HCT116 (cell line): ENCODE measurements at regions not wholly inside any gene's neighbourhood (a gene's known extent, or its start where the extent isn't known, plus 50 kb on each side); places are given as distances from the start of the nearest gene placed in this dataset.

ENCODE experiments used
- ATAC-seq: fragments of 200-7000 bp; cut with Tn5 transposase; 2 replicates; pipeline ENCODE4 v1.9.1; 2020; ENCODE audit warnings: mild to moderate bottlenecking, moderate library complexity
- BruUV-seq: library from RNA; stranded (reverse); fragments of 400-500 nt; replicated peaks from 2 replicates; lab custom pipeline; 2021; lab: Mats Ljungman, UMichigan
- CTCF ChIA-PET: fragments of 300-600 bp; sonication (Branson Sonifier 250); formaldehyde crosslinking; loops from one replicate; lab custom pipeline; 2021; ENCODE audit warnings: antibody characterized with exemption; lab: Charles Lee
- POLR2A ChIA-PET: fragments of 300-600, 350-600 bp; sonication (Branson Sonifier 250); formaldehyde crosslinking; loops from one replicate; lab custom pipeline; 2021; ENCODE audit warnings: antibody characterized with exemption; lab: Charles Lee
- RAD21 ChIA-PET, 2 experiments: fragments of 300-600 bp; sonication (Branson Sonifier 250); formaldehyde crosslinking; loops; one replicate each; lab custom pipeline; 2023; ENCODE audit warnings: low total read pairs in 2 of 2; ENCODE audit not compliant: uncharacterized antibody in 2 of 2, unreplicated experiment in 2 of 2, low non-redundant PET in 1 of 2; lab: Charles Lee
- DNase-seq: peaks from one replicate; pipeline ENCODE4 v3.0.0-alpha.2; 2010; ENCODE audit warnings: low read depth, low spot score
- H2AFZ ChIP-seq: fragments of 200-600 bp; shearing (Covaris generic), sonication (generic); 2 replicates; pipeline ENCODE4 v1.6.1; 2017; ENCODE audit warnings: low read depth, mixed run types, mixed read lengths, antibody characterized with exemption, low read length; ENCODE audit not compliant: poor library complexity, severe bottlenecking
- H3K27ac ChIP-seq: 2 replicates; pipeline ENCODE4 v1.5.1; 2012; ENCODE audit warnings: low read depth, low read length
- H3K27me3 ChIP-seq: fragments of 200-600 bp; sonication (generic); 2 replicates; pipeline ENCODE4 v1.6.1; 2016; ENCODE audit warnings: mixed run types, low read length, mixed read lengths; ENCODE audit not compliant: insufficient read depth
- H3K36me3 ChIP-seq, 2 experiments: fragments of 200-500 bp in 1 of 2; fragments of 200-600 bp in 1 of 2; sonication (Bioruptor generic) in 1 of 2; sonication (generic) in 1 of 2; 2 replicates each; pipeline versions ENCODE4 v1.5.1 to v1.6.1; 2014 to 2016; ENCODE audit warnings: low read length in 2 of 2, inconsistent platforms in 1 of 2, mixed read lengths in 1 of 2, mixed run types in 1 of 2; ENCODE audit not compliant: insufficient read depth in 2 of 2, control insufficient read depth in 1 of 2
- H3K4me1 ChIP-seq, 2 experiments: fragments of 200-600 bp in 1 of 2; sonication (generic) in 1 of 2; 2 replicates each; pipeline versions ENCODE4 v1.5.1 to v1.6.1; 2012 to 2017; ENCODE audit warnings: low read length in 2 of 2, inconsistent platforms in 1 of 2, mild to moderate bottlenecking in 1 of 2, mixed read lengths in 1 of 2, mixed run types in 1 of 2, moderate library complexity in 1 of 2; ENCODE audit not compliant: insufficient read depth in 2 of 2, control insufficient read depth in 1 of 2
- H3K4me2 ChIP-seq: fragments of 200-600 bp; sonication (generic); 2 replicates; pipeline ENCODE4 v1.6.1; 2017; ENCODE audit warnings: mixed run types, low read length, mixed read lengths
- H3K4me3 ChIP-seq, 2 experiments: fragments of 200-600 bp in 1 of 2; sonication (generic) in 1 of 2; replicated peaks in 1 of 2; 2 replicates each; pipeline ENCODE4 v1.5.1; 2011 to 2016; ENCODE audit warnings: low read length in 2 of 2, control low read depth in 1 of 2, low read depth in 1 of 2, mild to moderate bottlenecking in 1 of 2, mixed read lengths in 1 of 2, mixed run types in 1 of 2
- H3K79me2 ChIP-seq: fragments of 200-600 bp; sonication (generic); 2 replicates; pipeline ENCODE4 v1.6.1; 2017; ENCODE audit warnings: mild to moderate bottlenecking, mixed run types, low read length, moderate library complexity, mixed read lengths; ENCODE audit not compliant: insufficient read depth
- H3K9ac ChIP-seq: fragments of 200-600 bp; sonication (generic); 2 replicates; pipeline ENCODE4 v1.6.1; 2016; ENCODE audit warnings: low read length, mixed read lengths
- H3K9me2 ChIP-seq: fragments of 200-600 bp; sonication (generic), shearing (Covaris generic); 2 replicates; pipeline ENCODE4 v1.6.1; 2017; ENCODE audit warnings: mixed run types, mild to moderate bottlenecking, moderate library complexity; ENCODE audit not compliant: insufficient read depth
- H3K9me3 ChIP-seq, 2 experiments: fragments of 200-500 bp in 1 of 2; fragments of 200-600 bp in 1 of 2; sonication (Bioruptor generic) in 1 of 2; sonication (generic) in 1 of 2; 2 replicates each; pipeline ENCODE4 v1.6.1; 2014 to 2017; ENCODE audit warnings: low read length in 2 of 2, mixed read lengths in 2 of 2, inconsistent platforms in 1 of 2, low read depth in 1 of 2, mild to moderate bottlenecking in 1 of 2, mixed run types in 1 of 2, moderate library complexity in 1 of 2; ENCODE audit not compliant: control insufficient read depth in 1 of 2, insufficient read depth in 1 of 2
- H4K20me1 ChIP-seq: fragments of 200-600 bp; sonication (generic), shearing (Covaris generic); 2 replicates; pipeline ENCODE4 v1.6.1; 2017; ENCODE audit warnings: mixed run types, mild to moderate bottlenecking, moderate library complexity; ENCODE audit not compliant: insufficient read depth
- CEBPB ChIP-seq: IDR thresholded peaks from 2 replicates; pipeline ENCODE4 v1.6.1; 2012; ENCODE audit warnings: low read depth
- EGR1 ChIP-seq: IDR thresholded peaks from 2 replicates; pipeline ENCODE4 v1.6.1; 2012; ENCODE audit warnings: low read depth
- ELF1 ChIP-seq: IDR thresholded peaks from 2 replicates; pipeline ENCODE4 v1.6.1; 2012; ENCODE audit warnings: low read depth, borderline replicate concordance
- EZH2 ChIP-seq: fragments of 200-600 bp; sonication (generic); IDR thresholded peaks from 2 replicates; pipeline ENCODE4 v1.6.1; 2017; ENCODE audit warnings: antibody characterized with exemption, mixed run types
- EZH2phosphoT487 ChIP-seq: fragments of 200-600 bp; IDR thresholded peaks from 2 replicates; pipeline ENCODE4 v1.6.1; 2018; ENCODE audit warnings: antibody characterized with exemption, borderline replicate concordance
- POLR2A ChIP-seq: IDR thresholded peaks from 2 replicates; pipeline ENCODE4 v1.7.0; 2011; ENCODE audit warnings: borderline replicate concordance; ENCODE audit not compliant: insufficient read depth, insufficient read length; ENCODE audit errors: extremely low read depth
- RAD21 ChIP-seq: IDR thresholded peaks from 2 replicates; pipeline ENCODE4 v1.6.1; 2012; ENCODE audit warnings: low read depth, mild to moderate bottlenecking
- SRF ChIP-seq: IDR thresholded peaks from 2 replicates; pipeline ENCODE4 v1.6.1; 2012; ENCODE audit warnings: low read depth
- ZFX ChIP-seq: fragments of 450-650 bp; IDR thresholded peaks from 2 replicates; pipeline ENCODE4 v1.6.1; 2017
- intact Hi-C: fragments of 100-400 bp; cut with micrococcal nuclease; formaldehyde crosslinking; loops from 2 replicates; pipeline ENCODE4 v1.10.0; 2022
- TF ChIP-seq, protein P1 (sequence below): IDR thresholded peaks from 2 replicates; pipeline ENCODE4 v1.6.1; 2012

- Histone ChIP-seq H3K9me3 (no peaks in the 10 kb centered on the region), H3K27ac (no peak overlapping the region), H3K4me3 (no peak overlapping the region), H3K79me2 (no peaks in the 10 kb centered on the region), H3K4me1 (peaks cover 0 to 7% of the 10 kb centered on the region in 2 experiments; a peak in 1 of 4 replicates), H3K4me2 (no peak overlapping the region), H2AFZ (no peak overlapping the region), H3K9ac (no peak overlapping the region), H3K36me3 (no peaks in the 10 kb centered on the region), H4K20me1 (no peaks in the 10 kb centered on the region), H3K27me3 (no peaks in the 10 kb centered on the region; the same call in 1 of the 2 replicates), H3K9me2 (no peaks in the 10 kb centered on the region)
- ATAC-seq, result no peak
- no peak for DNase-seq
- RAD21 ChIA-PET, result no interaction called here
- no TSS peak for BruUV-seq
- TF ChIP-seq CEBPB (no peak), EZH2 (no peak), EZH2phosphoT487 (no peak), SRF (no peak), RAD21 (no peak), ZFX (no peak), POLR2A (no peak), EGR1 (no peak)
- TF ChIP-seq, protein P1, sequence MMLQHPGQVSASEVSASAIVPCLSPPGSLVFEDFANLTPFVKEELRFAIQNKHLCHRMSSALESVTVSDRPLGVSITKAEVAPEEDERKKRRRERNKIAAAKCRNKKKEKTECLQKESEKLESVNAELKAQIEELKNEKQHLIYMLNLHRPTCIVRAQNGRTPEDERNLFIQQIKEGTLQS, result no peak
- POLR2A ChIA-PET, result no interaction called here
- intact Hi-C loops, result no loop called here
- CTCF ChIA-PET, result no interaction called here
Observed at GRCh38 chr15:72857331-72858063, 73.9 kb upstream of the ADPGK start.

GRCh38 chr15:72856549-72857040 lies 73.0 kb upstream of the ADPGK start:
- H3K4me1 ChIP-seq, result peaks cover 0 to 7% of the 10 kb centered on the region in 2 experiments; a peak in 1 of 4 replicates
- RAD21 ChIA-PET, result no interaction called here
- no peak overlapping the region for H3K9ac ChIP-seq
- DNase-seq (no peak), ATAC-seq (no peak)
- no peak overlapping the region for H2AFZ ChIP-seq
- no TSS peak for BruUV-seq
- POLR2A ChIA-PET, result no interaction called here
- no peak for TF ChIP-seq ELF1
- H4K20me1 ChIP-seq, result no peaks in the 10 kb centered on the region
- no peaks in the 10 kb centered on the region; the same call in 1 of the 2 replicates for H3K27me3 ChIP-seq
- H3K9me2 ChIP-seq, result no peaks in the 10 kb centered on the region
- no peak overlapping the region for H3K4me2 ChIP-seq
- H3K4me3 ChIP-seq, result no peak overlapping the region
- CTCF ChIA-PET, result no interaction called here
- intact Hi-C loops, result no loop called here
- no peaks in the 10 kb centered on the region for H3K9me3 ChIP-seq
- no peaks in the 10 kb centered on the region for H3K36me3 ChIP-seq
- no peaks in the 10 kb centered on the region for H3K79me2 ChIP-seq
- no peak overlapping the region for H3K27ac ChIP-seq
